ENCODE measurements at regions not wholly inside any gene's neighbourhood (a gene's known extent, or its start where the extent isn't known, plus 50 kb on each side); places are given as distances from the start of the nearest gene placed in this dataset.
A peak's percentile ranks its signal among the peaks of the same experiment; 100 is the strongest.

GRCh38 chr2:136468799-136469369, 296.5 kb upstream of the THSD7B start:
- no peak for DNase-seq (ENCODE audit: low spot score)

GRCh38 chr2:136452528-136452927, 312.8 kb upstream of the THSD7B start:
- DNase-seq (ENCODE audit: low spot score), result no peak

- DNase-seq (ENCODE audit: low spot score), result no peak
Observed at GRCh38 chr2:136448986-136449780, 316.2 kb upstream of the THSD7B start.

- no peak for DNase-seq (ENCODE audit: low spot score)
Observed at GRCh38 chr2:136448432-136448831, 316.9 kb upstream of the THSD7B start.

DNA sequence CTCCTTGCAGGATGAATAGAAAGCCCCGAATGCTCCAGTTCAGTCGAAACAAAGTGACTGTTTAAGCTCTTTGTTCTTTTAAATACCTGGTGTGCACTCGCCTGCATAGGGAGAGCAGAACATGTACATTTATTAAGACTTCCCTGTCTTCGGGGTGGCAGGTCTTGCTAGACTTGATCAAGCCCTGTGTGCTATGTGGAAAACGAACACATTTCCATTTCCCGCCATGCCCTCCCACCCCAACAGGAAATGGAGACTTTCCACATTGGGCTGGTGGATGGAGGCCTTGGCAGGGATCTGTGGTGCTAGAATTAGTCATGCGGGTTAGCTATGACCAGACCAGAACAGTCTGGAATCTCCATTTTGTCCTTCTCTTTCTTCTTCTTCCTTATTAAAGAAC, 321.0 kb upstream of the THSD7B start:
- no peak for DNase-seq (ENCODE audit: low spot score)

GRCh38 chr2:136443661-136444060, 321.7 kb upstream of the THSD7B start:
- DNase-seq (ENCODE audit: low spot score), result no peak

DNA sequence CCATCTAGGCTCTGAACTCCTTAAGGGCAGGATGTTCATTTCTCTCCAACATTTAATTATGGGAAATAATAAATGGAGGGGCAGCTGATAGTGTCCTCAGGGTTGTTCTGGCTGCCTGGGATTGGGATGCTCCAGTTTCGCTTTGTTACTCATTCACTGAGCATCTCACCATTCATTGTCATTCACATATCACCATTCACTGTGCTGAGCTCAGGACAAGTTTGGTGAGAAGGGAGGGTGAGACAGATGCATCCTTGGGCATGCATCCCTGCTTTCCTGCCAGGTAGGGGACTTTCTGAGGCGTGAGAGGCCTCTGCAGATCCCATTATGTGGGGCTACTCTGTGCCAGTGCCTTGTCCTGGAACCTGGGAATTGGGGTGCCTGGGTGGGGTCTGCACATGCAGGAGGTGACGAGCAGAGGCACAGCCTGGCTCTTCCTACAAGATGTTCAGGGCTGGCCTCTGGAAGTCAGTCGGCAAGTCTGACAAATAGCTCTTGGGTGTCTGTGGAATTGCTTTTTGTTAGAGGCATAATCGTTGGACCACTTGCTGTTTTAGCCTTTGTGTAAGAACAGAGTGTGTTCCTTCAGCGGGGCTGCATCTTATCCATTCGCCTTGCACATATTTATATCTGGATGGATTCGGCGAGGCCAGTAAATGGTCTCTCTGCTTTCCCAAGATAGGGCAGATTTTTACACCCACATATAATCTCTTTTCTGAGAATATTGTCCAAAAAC, 323.2 kb upstream of the THSD7B start:
- no peak for DNase-seq (ENCODE audit: low spot score)

DNA sequence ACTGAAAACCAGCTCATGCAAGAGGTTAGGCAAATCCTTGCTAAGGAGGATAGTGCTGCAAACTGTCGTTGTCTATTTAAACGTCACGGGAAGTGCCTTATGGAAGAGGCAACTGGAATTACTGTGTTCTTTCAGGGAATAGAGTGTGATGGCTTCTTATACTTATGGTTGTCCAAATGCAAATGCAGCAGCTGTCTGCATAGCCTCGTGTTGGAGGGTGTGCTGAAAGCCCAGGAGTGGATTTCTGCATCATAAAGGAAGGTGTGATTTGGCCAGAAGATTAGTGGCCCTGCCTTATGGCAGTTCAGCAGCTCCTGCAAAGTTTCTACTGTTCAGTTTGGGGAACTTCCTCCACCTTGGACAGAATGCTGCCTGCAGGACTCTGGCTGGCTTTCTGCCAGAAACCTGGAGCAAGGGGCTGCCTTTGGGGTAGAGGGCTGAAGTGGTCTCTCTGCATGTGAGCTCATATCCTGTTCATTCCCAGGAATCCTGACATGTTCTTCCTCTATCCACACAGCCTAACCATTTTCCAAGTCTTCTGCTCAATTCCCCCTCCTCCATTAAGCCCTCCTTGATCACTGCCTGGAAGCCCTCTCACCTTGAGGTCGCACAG, 321.2 kb upstream of the CXCR4 start:
- DNase-seq (ENCODE audit: low spot score), result no peak

GRCh38 chr2:136437461-136437860, 319.5 kb upstream of the CXCR4 start:
- no peak for DNase-seq (ENCODE audit: low spot score)

- DNase-seq (ENCODE audit: low spot score), result no peak
Observed at GRCh38 chr2:136436936-136437335, 319.0 kb upstream of the CXCR4 start.

DNA sequence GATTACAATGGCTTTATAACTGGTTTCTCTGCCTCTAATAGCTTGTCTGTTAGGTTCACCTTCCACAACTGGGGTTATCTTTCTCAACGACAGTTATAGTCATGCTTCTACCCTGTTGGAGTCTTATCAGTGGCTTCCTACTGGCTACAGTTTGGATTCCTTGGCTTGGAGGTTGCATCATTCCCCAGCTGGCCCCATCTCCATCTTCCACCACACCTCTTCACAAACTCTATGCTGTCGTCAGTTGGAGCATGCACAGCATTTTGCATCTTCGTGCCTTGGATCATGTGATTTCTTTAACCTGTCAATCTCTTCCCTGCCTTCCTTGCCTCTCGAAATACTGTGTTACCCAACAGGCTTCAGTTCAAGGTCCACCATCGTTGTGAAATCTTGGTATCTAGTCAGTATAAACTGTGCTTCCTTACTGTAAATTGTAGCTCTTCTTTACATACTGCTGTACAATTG, 316.3 kb upstream of the CXCR4 start:
- no peak for DNase-seq (ENCODE audit: low spot score)

DNA sequence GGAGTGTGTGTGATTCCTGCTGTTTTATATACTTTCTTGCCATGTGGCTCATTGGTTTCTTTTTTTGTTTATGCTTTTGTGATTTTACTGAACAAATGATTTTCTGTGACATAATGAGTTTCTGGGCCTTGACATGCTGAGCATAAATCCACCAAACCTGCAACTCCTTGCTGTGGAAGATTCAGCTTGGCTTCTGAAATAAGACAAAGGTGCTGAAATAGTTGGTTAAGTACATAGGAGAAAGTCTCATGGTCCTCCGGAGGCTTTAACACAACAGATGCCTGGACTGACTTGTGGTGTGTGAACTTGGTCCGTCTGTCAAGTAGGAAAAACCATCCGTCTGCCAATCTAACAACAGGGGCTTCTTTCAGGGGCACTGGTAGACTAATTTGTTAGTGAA, 315.3 kb upstream of the CXCR4 start:
- DNase-seq (ENCODE audit: low spot score), result no peak

- no peak for DNase-seq (ENCODE audit: low spot score)
Observed at GRCh38 chr2:136424112-136424511, 306.2 kb upstream of the CXCR4 start.

- peak; percentile 89 for DNase-seq (ENCODE audit: low spot score)
Observed at GRCh38 chr2:136423516-136423996, 305.6 kb upstream of the CXCR4 start.

GRCh38 chr2:136422512-136422911, 304.6 kb upstream of the CXCR4 start:
- no peak for DNase-seq (ENCODE audit: low spot score)

GRCh38 chr2:136420346-136420745, 302.4 kb upstream of the CXCR4 start:
- no peak for DNase-seq (ENCODE audit: low spot score)

DNA sequence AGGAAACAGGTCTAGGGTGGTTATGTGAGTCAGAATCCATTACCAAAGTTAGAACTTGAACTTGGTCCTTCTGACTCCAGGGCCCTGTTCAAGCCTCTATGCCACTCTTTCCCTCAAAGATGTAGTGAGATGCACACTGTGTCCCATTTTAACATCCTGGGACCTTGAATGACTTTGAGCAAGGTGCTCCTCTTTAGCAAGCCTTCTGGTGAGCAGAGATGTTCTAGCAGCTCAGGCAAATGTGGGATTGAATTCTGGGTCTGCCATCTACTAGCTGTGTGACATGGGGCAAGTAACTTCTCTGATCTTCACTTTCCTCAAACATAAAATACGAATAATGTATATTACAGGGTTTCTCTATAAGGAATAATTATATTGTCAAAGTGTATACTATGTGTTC, 294.0 kb upstream of the CXCR4 start:
- DNase-seq (ENCODE audit: low spot score), result peak; percentile 4

GRCh38 chr2:136410673-136411072, 292.7 kb upstream of the CXCR4 start:
- DNase-seq (ENCODE audit: low spot score), result no peak

DNA sequence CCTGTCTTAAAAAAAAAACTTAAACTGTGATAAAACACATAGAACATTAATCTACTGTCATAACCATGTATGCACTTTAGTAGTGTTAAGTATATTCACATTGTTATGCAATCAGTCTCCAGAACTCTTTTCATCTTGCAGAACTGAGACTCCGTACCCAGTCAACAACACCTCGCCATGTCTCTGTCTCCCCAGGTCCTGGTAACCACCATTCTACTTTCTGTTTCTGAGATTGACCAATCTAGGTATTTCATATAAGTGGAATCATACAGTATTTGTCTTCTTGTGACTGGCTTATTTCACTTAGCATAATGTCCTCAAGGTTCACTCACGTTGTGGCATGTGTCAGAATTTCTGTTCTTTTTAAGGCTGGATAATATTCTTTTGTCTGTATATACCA, 290.8 kb upstream of the CXCR4 start:
- DNase-seq (ENCODE audit: low spot score), result no peak

- DNase-seq (ENCODE audit: low spot score), result peak; percentile 37
Observed at GRCh38 chr2:136407952-136408318, 290.0 kb upstream of the CXCR4 start.

DNA sequence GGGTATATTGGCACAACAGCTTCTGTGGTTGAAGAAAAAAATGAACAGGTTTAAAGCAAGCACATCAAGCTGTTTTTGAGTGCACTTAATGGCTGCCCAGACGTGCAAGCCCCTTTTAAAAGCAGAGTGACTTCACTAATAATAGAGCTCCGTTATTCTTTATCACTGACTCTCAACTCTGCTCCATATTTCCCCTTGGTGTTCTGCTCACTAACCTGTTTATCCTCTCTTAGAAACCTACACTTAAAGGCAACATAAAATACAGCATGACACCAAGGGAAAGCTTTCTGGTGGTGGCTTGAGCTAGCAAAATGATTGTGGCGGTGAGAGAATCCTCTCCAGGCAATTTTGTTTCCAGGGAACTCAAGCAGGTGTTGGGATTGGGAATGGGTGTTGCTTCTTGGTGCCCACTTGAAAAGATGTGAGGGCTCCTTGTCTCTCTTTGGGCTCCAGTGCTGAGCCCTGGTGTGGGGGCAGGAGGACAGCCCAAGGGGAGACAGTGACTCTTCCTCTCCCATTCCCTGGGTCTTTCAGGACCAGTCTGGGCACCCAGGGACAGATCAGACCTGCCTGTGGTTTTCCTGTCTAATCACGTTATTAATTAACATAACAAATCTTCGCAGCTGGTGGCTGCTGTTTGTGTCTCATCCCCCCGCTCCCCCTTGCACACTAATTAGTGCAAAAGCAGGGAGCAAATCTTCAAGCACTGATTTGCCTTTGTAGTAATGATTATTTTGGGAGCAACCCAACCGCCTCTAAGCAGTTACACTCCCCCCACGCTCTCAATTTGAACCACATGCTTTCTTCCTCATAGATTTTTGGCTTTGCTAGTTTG, 289.4 kb upstream of the CXCR4 start:
- peak; percentile 29 for DNase-seq (ENCODE audit: low spot score)

DNA sequence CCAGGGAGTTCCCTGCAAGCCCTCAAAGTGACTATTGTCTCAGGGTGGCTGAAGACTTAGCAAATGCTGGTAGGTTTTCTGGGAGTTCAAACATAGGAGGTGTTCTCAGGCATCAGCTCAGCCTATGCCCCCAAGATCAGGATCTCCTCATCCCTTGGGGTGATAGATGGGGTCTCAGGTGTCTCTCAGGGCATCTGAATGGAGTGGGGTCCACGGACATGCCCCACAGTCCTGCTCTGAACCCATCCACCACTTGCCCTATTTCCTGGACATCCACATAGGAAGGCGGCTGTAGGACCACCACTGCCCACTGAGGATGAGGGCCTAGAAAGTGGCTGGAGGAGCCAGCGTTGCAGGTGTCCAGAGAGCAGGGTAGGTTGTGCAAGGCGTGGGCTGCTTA, 287.0 kb upstream of the CXCR4 start:
- no peak for DNase-seq (ENCODE audit: low spot score)
